ENCODE measurements at regions not wholly inside any gene's neighbourhood (a gene's known extent, or its start where the extent isn't known, plus 50 kb on each side); places are given as distances from the start of the nearest gene placed in this dataset.
"Not testable (repeated sequence)": the region's sequence is repeated elsewhere in the genome, so short reads cannot be mapped to it uniquely, and the experiment has no call there.

GRCh38 chr6:109912118-109912517 is 66.0 kb upstream of the GPR6 start:
- Histone ChIP-seq H3K4me3 (ENCODE audit: low read depth, low read length) (no peak overlapping the region), H3K9me3 (ENCODE audit: control insufficient read depth, insufficient read depth, low read length) (no peaks in the 10 kb centered on the region), H3K27me3 (ENCODE audit: control insufficient read depth, insufficient read depth, low read length) (no peaks in the 10 kb centered on the region), H3K27ac (ENCODE audit: low read depth, low read length) (no peak overlapping the region)
- no peak for TF ChIP-seq CTCF (IDR thresholded peaks at IDR 0.05; ENCODE audit: low read depth, low read length)
- POLR2A ChIA-PET, result no interaction called here
- CTCF ChIA-PET, result no interaction called here
- DNase-seq (ENCODE audit: low read depth, low spot score), result no peak

- H3K27me3 ChIP-seq (ENCODE audit: control insufficient read depth, insufficient read depth, low read length), result no peaks in the 10 kb centered on the region
- ChIA-PET CTCF (no interaction called here), POLR2A (no interaction called here)
- H3K4me3 ChIP-seq (ENCODE audit: low read depth, low read length), result no peak overlapping the region
- no peak overlapping the region for H3K27ac ChIP-seq (ENCODE audit: low read depth, low read length)
- no peak for TF ChIP-seq CTCF (IDR thresholded peaks at IDR 0.05; ENCODE audit: low read depth, low read length)
- DNase-seq (ENCODE audit: low read depth, low spot score), result no peak
- no peaks in the 10 kb centered on the region for H3K9me3 ChIP-seq (ENCODE audit: control insufficient read depth, insufficient read depth, low read length)
These were observed 65.2 kb upstream of the GPR6 start for GRCh38 chr6:109912952-109913351.

- H3K9me3 ChIP-seq (ENCODE audit: control insufficient read depth, insufficient read depth, low read length); H3K27me3 ChIP-seq (ENCODE audit: control insufficient read depth, insufficient read depth, low read length); H3K4me3 ChIP-seq (ENCODE audit: low read depth, low read length); DNase-seq (ENCODE audit: low read depth, low spot score); POLR2A ChIA-PET; CTCF ChIA-PET; H3K27ac ChIP-seq (ENCODE audit: low read depth, low read length): not testable (repeated sequence)
These were observed 62.4 kb upstream of the GPR6 start for GRCh38 chr6:109915748-109916147.

GRCh38 chr6:109916759-109917158 is 61.4 kb upstream of the GPR6 start:
- Histone ChIP-seq H3K9me3 (ENCODE audit: control insufficient read depth, insufficient read depth, low read length) (no peaks in the 10 kb centered on the region), H3K27ac (ENCODE audit: low read depth, low read length) (no peak overlapping the region), H3K27me3 (ENCODE audit: control insufficient read depth, insufficient read depth, low read length) (no peaks in the 10 kb centered on the region), H3K4me3 (ENCODE audit: low read depth, low read length) (no peak overlapping the region)
- no peak for DNase-seq (ENCODE audit: low read depth, low spot score)
- TF ChIP-seq CTCF (IDR thresholded peaks at IDR 0.05; ENCODE audit: low read depth, low read length), result no peak
- ChIA-PET POLR2A (no interaction called here), CTCF (no interaction called here)

GRCh38 chr6:109918227-109918626 is 59.9 kb upstream of the GPR6 start:
- TF ChIP-seq CTCF (IDR thresholded peaks at IDR 0.05; ENCODE audit: low read depth, low read length), result no peak
- CTCF ChIA-PET, result no interaction called here
- DNase-seq (ENCODE audit: low read depth, low spot score), result no peak
- POLR2A ChIA-PET, result no interaction called here
- H3K9me3 ChIP-seq (ENCODE audit: control insufficient read depth, insufficient read depth, low read length), result no peaks in the 10 kb centered on the region
- H3K27me3 ChIP-seq (ENCODE audit: control insufficient read depth, insufficient read depth, low read length), result no peaks in the 10 kb centered on the region
- no peak overlapping the region for H3K4me3 ChIP-seq (ENCODE audit: low read depth, low read length)
- no peak overlapping the region for H3K27ac ChIP-seq (ENCODE audit: low read depth, low read length)

- POLR2A ChIA-PET, result no interaction called here
- CTCF ChIA-PET, result interaction anchor here (0.7 kb wide), 1 partner anchor 38 kb away, joined by 3 read pairs; no protein-coding TSS in a partner anchor
- Histone ChIP-seq H3K4me3 (ENCODE audit: low read depth, low read length) (no peak overlapping the region), H3K27me3 (ENCODE audit: control insufficient read depth, insufficient read depth, low read length) (no peaks in the 10 kb centered on the region), H3K27ac (ENCODE audit: low read depth, low read length) (no peak overlapping the region), H3K9me3 (ENCODE audit: control insufficient read depth, insufficient read depth, low read length) (no peaks in the 10 kb centered on the region)
- no peak for DNase-seq (ENCODE audit: low read depth, low spot score)
- TF ChIP-seq CTCF (IDR thresholded peaks at IDR 0.05; ENCODE audit: low read depth, low read length), result no peak
These were observed 57.2 kb upstream of the GPR6 start for GRCh38 chr6:109920911-109921310.

All from AG04450 (cell line).